Left lung (tissue), 4 donors: ENCODE measurements at regions not wholly inside any gene's neighbourhood (a gene's known extent, or its start where the extent isn't known, plus 50 kb on each side); places are given as distances from the start of the nearest gene placed in this dataset.

Source experiments
- ATAC-seq: fragments of 200-7000 bp; cut with Tn5 transposase; one replicate; pipeline ENCODE4 v1.9.1; 2020; ENCODE audit warnings: moderate library complexity
- DNase-seq, 4 donors: peaks; one replicate each; pipeline ENCODE4 v3.0.0-alpha.2; 2013 to 2020
- H3K27ac ChIP-seq, 2 donors: fragments of 200-600 bp; sonication (generic) in 1 of 2; one replicate each; pipeline versions ENCODE4 v1.5.0 to v1.8.0; 2020 to 2021
- H3K27me3 ChIP-seq, 2 donors: fragments of 200-600 bp; sonication (generic) in 1 of 2; one replicate each; pipeline versions ENCODE4 v1.5.0 to v1.8.0; 2020 to 2021
- H3K36me3 ChIP-seq, 2 donors: fragments of 200-600 bp; sonication (generic) in 1 of 2; one replicate each; pipeline versions ENCODE4 v1.5.0 to v1.8.0; 2020 to 2021
- H3K4me1 ChIP-seq, 2 donors: fragments of 200-600 bp; one replicate each; pipeline ENCODE4 v1.8.0; 2021
- H3K4me3 ChIP-seq, 2 donors: fragments of 200-600 bp; sonication (generic) in 1 of 2; one replicate each; pipeline versions ENCODE4 v1.5.0 to v1.8.0; 2020 to 2021; ENCODE audit warnings: mild to moderate bottlenecking in 1 of 2
- H3K9me3 ChIP-seq, 2 donors: fragments of 200-600 bp; sonication (generic) in 1 of 2; one replicate each; pipeline versions ENCODE4 v1.5.0 to v1.8.0; 2020 to 2021
- CTCF ChIP-seq, 2 donors: fragments of 200-600 bp; sonication (generic) in 1 of 2; IDR thresholded peaks; one replicate each; pipeline versions ENCODE4 v1.5.0 to v1.8.0; 2021; ENCODE audit warnings: antibody characterized with exemption in 2 of 2
- intact Hi-C, 2 donors: fragments of 100-400 bp; cut with DNase I; formaldehyde crosslinking; loops; one replicate each; pipeline versions ENCODE4 v1.11.2 to v1.14.2; 2022
- donor health status: DM: no; HTN: yes; CAD: no.
- donor health status: DM: no; HTN: no; CAD: no.

GRCh38 chr1:2905356-2905755, 103.9 kb upstream of the TTC34 start:
- no peak for DNase-seq
- H3K36me3 ChIP-seq, result no peaks in the 10 kb centered on the region
- no peak overlapping the region for H3K27ac ChIP-seq
- no peak for TF ChIP-seq CTCF (IDR thresholded peaks at IDR 0.05)
- peaks cover 0 to 42% of the 10 kb centered on the region in 2 donors for H3K27me3 ChIP-seq
- no peak overlapping the region for H3K4me3 ChIP-seq
- intact Hi-C loops, result no loop called here
- no peaks in the 10 kb centered on the region for H3K4me1 ChIP-seq
- no peak for ATAC-seq
- no peaks in the 10 kb centered on the region for H3K9me3 ChIP-seq

GRCh38 chr1:2906085-2906484, 104.6 kb upstream of the TTC34 start:
- ATAC-seq (no peak), DNase-seq (peak in 2 of 4 donors; percentile 65 to 83)
- no peaks in the 10 kb centered on the region for H3K36me3 ChIP-seq
- peaks cover 0 to 42% of the 10 kb centered on the region in 2 donors for H3K27me3 ChIP-seq
- H3K9me3 ChIP-seq, result no peaks in the 10 kb centered on the region
- no peaks in the 10 kb centered on the region for H3K4me1 ChIP-seq
- intact Hi-C loops, result no loop called here
- no peak for TF ChIP-seq CTCF (IDR thresholded peaks at IDR 0.05)
- no peak overlapping the region for H3K4me3 ChIP-seq
- H3K27ac ChIP-seq, result no peak overlapping the region

GRCh38 chr1:2906620-2907019, 105.1 kb upstream of the TTC34 start:
- no peak overlapping the region for H3K4me3 ChIP-seq
- no peaks in the 10 kb centered on the region for H3K9me3 ChIP-seq
- H3K4me1 ChIP-seq, result no peaks in the 10 kb centered on the region
- no peaks in the 10 kb centered on the region for H3K36me3 ChIP-seq
- DNase-seq (no peak), ATAC-seq (no peak)
- peaks cover 0 to 42% of the 10 kb centered on the region in 2 donors for H3K27me3 ChIP-seq
- no peak overlapping the region for H3K27ac ChIP-seq
- no peak for TF ChIP-seq CTCF (IDR thresholded peaks at IDR 0.05)
- intact Hi-C loops, result no loop called here

GRCh38 chr1:2907051-2907450, 105.6 kb upstream of the TTC34 start:
- Histone ChIP-seq H3K27me3 (peaks cover 0 to 42% of the 10 kb centered on the region in 2 donors), H3K4me3 (no peak overlapping the region), H3K27ac (no peak overlapping the region), H3K4me1 (no peaks in the 10 kb centered on the region), H3K36me3 (no peaks in the 10 kb centered on the region), H3K9me3 (no peaks in the 10 kb centered on the region)
- intact Hi-C loops, result no loop called here
- TF ChIP-seq CTCF (IDR thresholded peaks at IDR 0.05), result no peak
- DNase-seq (no peak), ATAC-seq (no peak)

GRCh38 chr1:2908081-2908480, 106.6 kb upstream of the TTC34 start:
- DNase-seq (no peak), ATAC-seq (no peak)
- intact Hi-C loops, result no loop called here
- H3K4me1 ChIP-seq, result no peaks in the 10 kb centered on the region
- H3K9me3 ChIP-seq, result no peaks in the 10 kb centered on the region
- no peak for TF ChIP-seq CTCF (IDR thresholded peaks at IDR 0.05)
- H3K27ac ChIP-seq, result no peak overlapping the region
- H3K36me3 ChIP-seq, result no peaks in the 10 kb centered on the region
- H3K27me3 ChIP-seq, result peaks cover 0 to 42% of the 10 kb centered on the region in 2 donors
- no peak overlapping the region for H3K4me3 ChIP-seq
